ENCODE measurements at regions not wholly inside any gene's neighbourhood (a gene's known extent, or its start where the extent isn't known, plus 50 kb on each side); places are given as distances from the start of the nearest gene placed in this dataset.

DNA sequence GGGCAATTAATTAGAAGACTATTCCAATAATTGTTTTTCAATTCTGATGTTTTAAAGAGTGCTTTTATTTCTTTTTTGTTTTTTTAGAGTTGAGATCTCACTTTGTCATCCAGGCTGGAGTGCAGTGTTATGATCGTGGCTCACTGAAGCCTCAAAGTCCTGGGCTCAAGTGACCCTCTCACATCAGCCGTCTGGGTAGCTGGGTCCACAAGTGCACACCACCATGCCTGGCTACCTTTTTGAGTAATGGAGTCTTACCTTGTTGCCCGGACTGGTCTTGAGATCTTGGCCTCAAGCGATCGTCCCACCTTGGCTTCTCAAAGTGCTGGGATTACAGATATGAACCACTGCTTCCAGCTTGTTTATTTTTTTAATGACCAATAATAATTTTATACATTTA, 207.8 kb downstream of the NDFIP2 start:
- POLR2A ChIA-PET (ENCODE audit: unreplicated experiment): no interaction called here
- Histone ChIP-seq H3K9me3 (ENCODE audit: insufficient read depth, low read depth) (no peaks in the 10 kb centered on the region), H3K4me2 (no peak overlapping the region), H3K4me3 (no peak overlapping the region), H4K20me1 (ENCODE audit: insufficient read depth) (no peaks in the 10 kb centered on the region), H3K27ac (no peak overlapping the region), H3K9me2 (ENCODE audit: insufficient read depth) (no peaks in the 10 kb centered on the region), H2AFZ (no peak overlapping the region), H3F3A (ENCODE audit: insufficient read depth, low read depth) (no peaks in the 10 kb centered on the region), H3K27me3 (ENCODE audit: insufficient read depth, low read depth) (no peaks in the 10 kb centered on the region), H3K4me1 (replicated peaks; ENCODE audit: insufficient read depth) (no peaks in the 10 kb centered on the region), H3K36me3 (ENCODE audit: low read depth) (no peaks in the 10 kb centered on the region), H3K79me2 (ENCODE audit: low read depth) (no peaks in the 10 kb centered on the region)
- CTCF ChIA-PET: no interaction called here
- BruUV-seq (replicated peaks): no TSS peak
- no peak for TF ChIP-seq EZH2 (IDR thresholded peaks at IDR 0.05; ENCODE audit: low read depth)
- TF ChIP-seq, protein P1, sequence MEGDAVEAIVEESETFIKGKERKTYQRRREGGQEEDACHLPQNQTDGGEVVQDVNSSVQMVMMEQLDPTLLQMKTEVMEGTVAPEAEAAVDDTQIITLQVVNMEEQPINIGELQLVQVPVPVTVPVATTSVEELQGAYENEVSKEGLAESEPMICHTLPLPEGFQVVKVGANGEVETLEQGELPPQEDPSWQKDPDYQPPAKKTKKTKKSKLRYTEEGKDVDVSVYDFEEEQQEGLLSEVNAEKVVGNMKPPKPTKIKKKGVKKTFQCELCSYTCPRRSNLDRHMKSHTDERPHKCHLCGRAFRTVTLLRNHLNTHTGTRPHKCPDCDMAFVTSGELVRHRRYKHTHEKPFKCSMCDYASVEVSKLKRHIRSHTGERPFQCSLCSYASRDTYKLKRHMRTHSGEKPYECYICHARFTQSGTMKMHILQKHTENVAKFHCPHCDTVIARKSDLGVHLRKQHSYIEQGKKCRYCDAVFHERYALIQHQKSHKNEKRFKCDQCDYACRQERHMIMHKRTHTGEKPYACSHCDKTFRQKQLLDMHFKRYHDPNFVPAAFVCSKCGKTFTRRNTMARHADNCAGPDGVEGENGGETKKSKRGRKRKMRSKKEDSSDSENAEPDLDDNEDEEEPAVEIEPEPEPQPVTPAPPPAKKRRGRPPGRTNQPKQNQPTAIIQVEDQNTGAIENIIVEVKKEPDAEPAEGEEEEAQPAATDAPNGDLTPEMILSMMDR (conservative IDR thresholded peaks at IDR 0.05): no peak
- intact Hi-C loops (cut with micrococcal nuclease; ENCODE audit: unreplicated experiment): loop anchor here (2.0 kb wide), 1 partner anchor 16 kb away; no protein-coding TSS in a partner anchor
- no peak for DNase-seq

DNA sequence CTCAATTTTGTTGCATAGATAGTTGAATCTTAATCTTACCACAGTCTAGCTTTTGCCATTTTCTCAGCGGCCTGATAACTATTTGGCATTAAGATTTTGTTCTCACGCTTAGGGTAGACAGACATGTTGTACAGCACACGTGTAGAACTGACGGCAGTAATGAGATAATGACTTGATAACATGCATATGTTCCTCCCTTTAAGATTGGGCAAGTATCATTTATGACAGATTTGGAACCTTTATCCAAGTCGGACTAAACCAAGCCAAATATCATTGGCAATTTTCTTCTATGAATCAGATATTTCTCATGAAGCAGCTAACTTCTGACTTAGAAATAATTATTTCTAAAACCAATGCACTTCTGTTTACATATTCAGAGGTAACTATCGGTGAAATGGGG, 205.5 kb downstream of the NDFIP2 start:
- ChIA-PET POLR2A (ENCODE audit: unreplicated experiment) (no interaction called here), CTCF (no interaction called here)
- peaks cover 5% of the 10 kb centered on the region for H3K4me1 ChIP-seq (replicated peaks; ENCODE audit: insufficient read depth)
- no peak overlapping the region for H3K4me2 ChIP-seq
- no peaks in the 10 kb centered on the region for H3F3A ChIP-seq (ENCODE audit: insufficient read depth, low read depth)
- no peaks in the 10 kb centered on the region for H3K9me3 ChIP-seq (ENCODE audit: insufficient read depth, low read depth)
- H3K27me3 ChIP-seq (ENCODE audit: insufficient read depth, low read depth): no peaks in the 10 kb centered on the region
- H3K36me3 ChIP-seq (ENCODE audit: low read depth): no peaks in the 10 kb centered on the region
- H2AFZ ChIP-seq: no peak overlapping the region
- TF ChIP-seq, protein P1 (conservative IDR thresholded peaks at IDR 0.05): no peak
- no peak for TF ChIP-seq EZH2 (IDR thresholded peaks at IDR 0.05; ENCODE audit: low read depth)
- BruUV-seq (replicated peaks): no TSS peak
- H3K9me2 ChIP-seq (ENCODE audit: insufficient read depth): no peaks in the 10 kb centered on the region
- no peak for DNase-seq
- H3K4me3 ChIP-seq: no peak overlapping the region
- no peaks in the 10 kb centered on the region for H3K79me2 ChIP-seq (ENCODE audit: low read depth)
- intact Hi-C loops (cut with micrococcal nuclease; ENCODE audit: unreplicated experiment): no loop called here
- H4K20me1 ChIP-seq (ENCODE audit: insufficient read depth): no peaks in the 10 kb centered on the region
- no peak overlapping the region for H3K27ac ChIP-seq

DNA sequence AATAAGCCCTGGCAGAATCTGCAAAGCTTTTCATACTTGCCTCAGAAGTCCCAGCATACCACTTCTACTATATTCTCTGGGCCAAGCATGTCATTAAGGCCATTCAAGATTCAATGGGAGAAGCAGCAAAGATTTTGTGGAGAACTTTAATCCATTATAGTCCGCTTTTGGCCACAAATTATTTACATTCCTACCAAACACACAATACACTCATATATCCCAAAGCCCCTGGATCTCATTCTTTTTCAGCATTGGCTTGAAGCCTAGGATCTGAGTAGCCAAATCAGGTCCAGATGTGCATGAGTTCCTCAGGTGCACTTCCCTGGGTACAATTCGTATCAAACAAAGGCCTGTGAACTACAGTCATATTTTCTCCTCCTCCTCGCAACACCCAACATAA, 203.4 kb downstream of the NDFIP2 start:
- TF ChIP-seq EZH2 (IDR thresholded peaks at IDR 0.05; ENCODE audit: low read depth): no peak
- TF ChIP-seq, protein P1 (conservative IDR thresholded peaks at IDR 0.05): no peak
- no peak for DNase-seq
- no peaks in the 10 kb centered on the region for H4K20me1 ChIP-seq (ENCODE audit: insufficient read depth)
- no peak overlapping the region for H3K4me3 ChIP-seq
- no peaks in the 10 kb centered on the region for H3K36me3 ChIP-seq (ENCODE audit: low read depth)
- H3K79me2 ChIP-seq (ENCODE audit: low read depth): no peaks in the 10 kb centered on the region
- H3K4me1 ChIP-seq (replicated peaks; ENCODE audit: insufficient read depth): peaks cover 16% of the 10 kb centered on the region
- POLR2A ChIA-PET (ENCODE audit: unreplicated experiment): interaction anchor here (0.6 kb wide), 1 partner anchor 228 kb away, joined by 31 read pairs; no protein-coding TSS in a partner anchor
- CTCF ChIA-PET: no interaction called here
- no peak overlapping the region for H3K27ac ChIP-seq
- intact Hi-C loops (cut with micrococcal nuclease; ENCODE audit: unreplicated experiment): no loop called here
- no peaks in the 10 kb centered on the region for H3F3A ChIP-seq (ENCODE audit: insufficient read depth, low read depth)
- H3K27me3 ChIP-seq (ENCODE audit: insufficient read depth, low read depth): no peaks in the 10 kb centered on the region
- no peaks in the 10 kb centered on the region for H3K9me3 ChIP-seq (ENCODE audit: insufficient read depth, low read depth)
- H3K4me2 ChIP-seq: no peak overlapping the region
- H2AFZ ChIP-seq: no peak overlapping the region
- BruUV-seq (replicated peaks): no TSS peak
- H3K9me2 ChIP-seq (ENCODE audit: insufficient read depth): no peaks in the 10 kb centered on the region
